Skin epidermis (tissue), 12 donors: ENCODE measurements at regions not wholly inside any gene's neighbourhood (a gene's known extent, or its start where the extent isn't known, plus 50 kb on each side); places are given as distances from the start of the nearest gene placed in this dataset.

Experiments used
- H3K27ac ChIP-seq, 21 experiments: fragments of 200-600 bp; sonication (generic) in 11 of 21; one replicate each; pipeline ENCODE4 v1.5.0; 2020; ENCODE audit warnings: mild to moderate bottlenecking in 3 of 21, inconsistent platforms in 2 of 21, moderate library complexity in 2 of 21
- H3K4me3 ChIP-seq, 7 experiments: fragments of 200-600 bp; sonication (generic) in 2 of 7; one replicate each; pipeline ENCODE4 v1.5.0; 2020; ENCODE audit warnings: inconsistent platforms in 2 of 7, mild to moderate bottlenecking in 2 of 7, moderate library complexity in 1 of 7

- Histone ChIP-seq H3K4me3 (no peak overlapping the region), H3K27ac (no peak overlapping the region)
Measured at GRCh38 chr6:156160007-156160794, 617.0 kb upstream of the ARID1B start.

DNA sequence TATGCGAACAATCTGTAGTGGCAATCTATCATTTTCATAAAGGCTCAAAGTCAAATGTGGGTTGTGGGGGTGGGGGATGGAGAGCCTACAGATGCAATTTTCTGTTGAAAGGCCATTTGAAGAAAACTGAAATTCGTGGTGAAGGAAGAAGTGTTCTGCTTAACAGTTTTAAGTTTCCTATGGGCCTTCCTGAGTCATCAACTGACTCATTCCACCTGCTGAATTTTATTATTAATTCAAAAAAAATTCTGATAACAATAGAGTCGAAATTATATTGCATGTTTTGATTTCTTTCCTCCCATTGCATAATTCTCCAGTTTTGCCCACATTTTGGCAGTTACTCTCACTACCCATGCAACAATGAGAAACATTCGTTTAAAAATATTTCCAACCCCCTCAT is 622.3 kb upstream of the ARID1B start:
- H3K4me3 ChIP-seq = no peak overlapping the region
- no peak overlapping the region for H3K27ac ChIP-seq

- no peak overlapping the region for H3K4me3 ChIP-seq
- H3K27ac ChIP-seq = no peak overlapping the region
Measured at GRCh38 chr6:156150391-156150790, 626.8 kb upstream of the ARID1B start.

DNA sequence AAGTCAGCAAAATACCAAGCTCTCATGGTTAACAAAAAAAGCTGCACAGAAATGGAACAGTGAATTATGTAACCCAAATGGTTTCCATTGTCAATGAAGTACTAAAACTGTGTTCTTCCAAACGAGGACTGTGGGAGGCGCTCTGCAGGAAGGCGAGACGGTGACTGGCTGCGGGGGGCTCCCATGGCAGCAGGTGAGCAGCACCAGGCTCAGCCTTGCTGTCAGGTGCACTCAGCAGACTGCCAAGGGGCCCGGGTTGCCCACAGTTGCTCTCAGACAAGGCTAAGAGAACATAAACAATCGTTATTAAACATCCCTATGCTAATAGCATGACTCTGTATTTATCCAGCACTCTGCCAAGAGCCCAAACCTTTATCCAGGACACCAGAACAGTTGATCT is 630.3 kb upstream of the ARID1B start:
- no peak overlapping the region for H3K27ac ChIP-seq

DNA sequence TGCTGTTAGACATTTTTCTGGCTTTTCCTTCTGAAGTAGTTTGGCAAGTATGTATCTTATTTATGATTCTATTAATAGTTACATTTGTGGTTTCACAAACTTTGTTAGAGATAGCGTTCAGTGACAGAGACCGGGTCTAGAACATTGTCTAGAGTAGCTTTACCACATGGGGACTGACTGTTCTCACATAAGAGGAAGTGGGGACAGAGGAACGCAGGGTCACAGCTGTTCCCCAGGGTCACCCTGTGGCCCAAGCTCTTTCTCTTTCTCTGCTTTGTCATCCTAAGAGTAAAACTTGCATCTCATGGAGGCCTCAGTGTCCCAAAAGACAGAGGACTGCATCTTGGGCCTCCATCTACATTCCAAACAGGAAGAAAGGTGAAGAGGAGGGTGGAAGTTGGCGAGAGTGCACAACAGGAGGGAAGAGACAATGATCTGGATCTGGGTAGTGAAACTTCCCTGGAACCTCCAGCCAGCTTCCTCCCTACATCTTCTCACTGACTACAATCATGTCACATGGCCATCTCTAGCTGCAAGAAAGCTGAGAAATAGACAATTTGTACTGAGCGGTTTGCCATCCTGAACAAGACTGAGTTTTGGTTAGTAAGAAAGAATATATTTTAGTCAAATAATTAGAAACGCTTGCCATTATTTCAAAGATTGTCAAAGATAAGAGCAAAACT is 645.8 kb upstream of the ARID1B start:
- H3K4me3 ChIP-seq = no peak overlapping the region
- no peak overlapping the region for H3K27ac ChIP-seq

More for the DNA sequence above, 630.3 kb upstream of the ARID1B start:
- H3K4me3 ChIP-seq = no peak overlapping the region

DNA sequence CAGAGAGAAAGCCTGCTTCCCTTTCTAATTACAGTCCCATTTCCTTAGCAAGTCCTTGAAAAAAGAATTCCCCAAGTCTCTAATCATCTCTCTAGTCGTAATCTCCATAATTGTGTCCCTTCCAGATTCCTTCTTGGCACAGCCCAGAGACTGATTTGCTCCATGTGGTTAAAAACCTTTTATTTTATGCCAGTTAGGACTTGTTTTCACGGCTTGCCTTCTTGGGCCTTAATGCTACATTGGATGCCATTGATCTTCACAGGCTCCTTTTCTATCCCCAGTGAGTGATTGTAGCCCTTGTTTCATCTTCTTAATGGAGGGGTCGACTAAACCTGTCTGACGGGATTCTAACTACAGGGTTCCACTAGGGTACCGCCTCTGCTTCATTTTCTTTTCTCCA is 650.6 kb upstream of the ARID1B start:
- Histone ChIP-seq H3K27ac (peak overlapping the region in 8 of 21 experiments; percentile 5 to 72 (median 26)), H3K4me3 (no peak overlapping the region)

- H3K4me3 ChIP-seq = no peak overlapping the region
- peak overlapping the region in 6 of 21 experiments; percentile 7 to 72 (median 36) for H3K27ac ChIP-seq
Measured at GRCh38 chr6:156125844-156126243, 651.3 kb upstream of the ARID1B start.

DNA sequence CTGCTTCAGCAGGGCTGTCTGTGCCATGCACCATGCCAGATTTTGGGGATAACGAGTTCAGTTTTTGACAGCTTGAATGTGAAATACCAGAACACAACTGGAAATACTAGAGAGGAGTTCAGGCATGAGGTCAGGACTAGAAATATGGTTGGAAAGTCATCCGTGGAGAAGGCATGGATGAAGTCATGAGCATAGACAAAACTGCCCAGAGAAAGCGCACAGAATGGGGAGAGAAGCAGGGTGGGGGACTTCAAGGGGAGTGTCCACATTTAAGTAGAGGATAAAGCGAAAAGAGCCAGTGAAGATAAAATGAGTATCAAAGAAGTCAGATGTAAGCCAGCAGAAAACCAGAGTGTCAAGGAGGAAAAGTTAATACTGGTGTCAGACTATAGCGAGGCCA is 653.4 kb upstream of the ARID1B start:
- no peak overlapping the region for H3K27ac ChIP-seq
- no peak overlapping the region for H3K4me3 ChIP-seq

- H3K4me3 ChIP-seq = no peak overlapping the region
- H3K27ac ChIP-seq = no peak overlapping the region
Measured at GRCh38 chr6:156121973-156122372, 655.2 kb upstream of the ARID1B start.

GRCh38 chr6:156114541-156114940 is 658.9 kb upstream of the NOX3 start:
- no peak overlapping the region for H3K4me3 ChIP-seq
- no peak overlapping the region for H3K27ac ChIP-seq

GRCh38 chr6:156113631-156114030 is 658.0 kb upstream of the NOX3 start:
- Histone ChIP-seq H3K4me3 (no peak overlapping the region), H3K27ac (no peak overlapping the region)

- Histone ChIP-seq H3K4me3 (no peak overlapping the region), H3K27ac (no peak overlapping the region)
Measured at GRCh38 chr6:156111913-156112312, 656.3 kb upstream of the NOX3 start.

- no peak overlapping the region for H3K27ac ChIP-seq
Measured at GRCh38 chr6:156110249-156110648, 654.6 kb upstream of the NOX3 start.

GRCh38 chr6:156109713-156110112 is 654.1 kb upstream of the NOX3 start:
- no peak overlapping the region for H3K27ac ChIP-seq
- H3K4me3 ChIP-seq = no peak overlapping the region

More at GRCh38 chr6:156110249-156110648, 654.6 kb upstream of the NOX3 start:
- H3K4me3 ChIP-seq = no peak overlapping the region

DNA sequence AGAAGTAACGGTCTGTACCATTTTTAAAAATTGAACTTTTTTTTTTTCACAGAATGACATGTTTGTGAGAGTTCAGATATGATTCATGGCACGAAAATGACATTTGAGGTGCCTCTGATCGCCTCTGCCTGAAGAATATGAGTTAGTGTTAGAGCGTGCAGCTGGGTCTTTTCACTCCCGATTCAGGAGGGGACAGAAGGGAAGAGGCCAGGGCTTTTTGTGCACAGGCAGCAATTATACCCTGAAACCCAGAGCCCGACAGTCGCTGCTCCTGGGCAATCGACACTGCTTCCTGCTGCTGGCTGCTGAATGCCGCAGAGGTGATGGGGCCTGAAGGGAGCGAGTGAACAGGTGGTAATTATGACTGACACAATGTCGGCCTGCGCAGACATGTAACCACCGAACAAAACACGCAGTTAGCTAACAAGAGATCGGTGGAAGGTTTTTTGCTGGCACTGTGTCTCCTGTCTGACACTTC is 652.0 kb upstream of the NOX3 start:
- H3K27ac ChIP-seq = no peak overlapping the region
- H3K4me3 ChIP-seq = no peak overlapping the region

- no peak overlapping the region for H3K4me3 ChIP-seq
- H3K27ac ChIP-seq = no peak overlapping the region
Measured at GRCh38 chr6:156102129-156102528, 646.5 kb upstream of the NOX3 start.

- H3K27ac ChIP-seq = no peak overlapping the region
- H3K4me3 ChIP-seq = no peak overlapping the region
Measured at GRCh38 chr6:156098839-156099238, 643.2 kb upstream of the NOX3 start.

DNA sequence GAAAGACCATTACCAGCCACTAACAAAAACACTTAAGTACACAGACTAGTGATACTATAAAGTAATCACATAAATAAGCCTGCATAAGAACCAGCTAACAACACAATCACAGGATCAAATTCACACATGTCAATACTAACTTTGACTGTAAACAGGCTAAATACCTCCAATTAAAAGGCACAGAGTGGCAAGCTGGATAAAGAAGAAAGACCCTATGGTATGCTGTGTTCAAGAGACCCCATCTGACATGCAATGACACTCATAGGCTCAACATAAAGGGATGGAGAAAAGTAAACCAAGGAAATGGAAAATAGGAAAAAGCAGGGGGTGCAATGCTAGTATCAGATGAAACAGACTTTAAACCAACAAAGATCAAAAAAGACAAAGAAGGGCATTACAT is 631.8 kb upstream of the NOX3 start:
- no peak overlapping the region for H3K27ac ChIP-seq
- no peak overlapping the region for H3K4me3 ChIP-seq

DNA sequence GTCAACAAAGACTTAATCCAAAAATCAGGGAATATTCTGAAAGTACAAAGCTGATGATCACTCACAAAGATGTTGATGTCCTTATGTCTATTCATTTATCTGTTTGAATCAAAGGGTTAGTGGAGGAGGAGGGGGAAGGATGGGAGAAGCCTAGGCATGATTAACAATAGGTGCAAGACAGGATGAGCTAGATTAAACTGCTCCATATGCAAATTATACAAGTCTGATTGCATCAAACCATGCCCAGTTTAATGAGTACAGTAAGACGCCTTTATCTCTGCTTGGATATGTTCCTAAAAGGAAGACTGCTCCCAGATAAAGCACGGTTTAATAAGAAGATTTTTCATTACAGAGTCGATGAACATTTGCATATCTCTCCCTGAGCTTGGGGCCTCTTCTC is 626.4 kb upstream of the NOX3 start:
- Histone ChIP-seq H3K4me3 (no peak overlapping the region), H3K27ac (no peak overlapping the region)

DNA sequence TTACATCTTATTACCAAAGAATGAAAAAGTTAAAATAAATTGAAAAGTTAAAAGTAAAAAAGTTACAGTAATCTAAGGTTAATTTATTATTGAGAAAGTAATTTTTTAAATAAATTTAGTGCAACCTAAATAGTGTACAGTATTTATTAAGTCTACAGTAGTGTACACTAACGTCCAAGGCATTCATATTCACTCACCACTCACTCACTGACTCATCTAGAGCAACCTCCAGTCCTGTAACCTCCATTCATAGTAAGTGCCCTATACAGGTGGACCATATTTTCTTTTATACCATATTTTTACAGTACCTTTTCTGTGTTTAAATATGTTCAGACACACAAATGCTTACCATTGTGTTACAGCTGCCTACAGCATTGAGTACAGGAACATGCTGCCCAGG is 624.7 kb upstream of the NOX3 start:
- H3K27ac ChIP-seq = no peak overlapping the region
- no peak overlapping the region for H3K4me3 ChIP-seq

DNA sequence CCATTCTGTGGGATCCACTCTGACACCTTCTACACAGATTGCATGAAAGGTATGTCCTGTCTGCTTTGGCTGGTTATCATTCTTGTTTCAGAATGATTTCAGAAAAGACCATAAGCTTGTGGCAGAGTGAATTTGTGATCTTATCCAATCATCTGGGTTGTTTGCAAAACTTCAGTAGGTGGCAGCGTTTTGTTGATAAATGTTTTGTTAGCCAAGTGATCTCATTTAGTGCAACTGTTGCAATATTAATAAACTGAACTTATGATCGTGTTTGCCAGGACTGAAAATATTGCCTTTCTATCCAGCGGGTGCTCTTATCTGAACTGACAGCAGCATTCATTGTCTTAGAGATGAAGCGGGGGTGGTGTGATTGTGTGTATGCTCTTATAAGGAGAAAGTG is 613.2 kb upstream of the NOX3 start:
- Histone ChIP-seq H3K4me3 (no peak overlapping the region), H3K27ac (no peak overlapping the region)
